GM23248 (cell line): ENCODE measurements at regions not wholly inside any gene's neighbourhood (a gene's known extent, or its start where the extent isn't known, plus 50 kb on each side); places are given as distances from the start of the nearest gene placed in this dataset.

Experiments used
- DNase-seq: peaks from one replicate; pipeline ENCODE4 v3.0.0-alpha.2; 2015
- H2AFZ ChIP-seq: fragments of 200-600 bp; sonication (generic); 2 replicates; pipeline ENCODE4 v1.6.1; 2016; ENCODE audit warnings: antibody characterized with exemption
- H3F3A ChIP-seq: fragments of 200-600 bp; sonication (generic); 2 replicates; pipeline ENCODE4 v1.6.1; 2016; ENCODE audit warnings: mild to moderate bottlenecking, antibody characterized with exemption, mixed run types; ENCODE audit not compliant: insufficient read depth
- H3K27ac ChIP-seq: fragments of 200-600 bp; sonication (generic); 2 replicates; pipeline ENCODE4 v1.5.1; 2016; ENCODE audit warnings: mild to moderate bottlenecking
- H3K27me3 ChIP-seq: fragments of 200-600 bp; sonication (generic); replicated peaks from 2 replicates; pipeline ENCODE4 v1.6.1; 2016; ENCODE audit warnings: mild to moderate bottlenecking; ENCODE audit not compliant: insufficient read depth
- H3K36me3 ChIP-seq: fragments of 200-600 bp; sonication (generic); 2 replicates; pipeline ENCODE4 v1.6.1; 2016; ENCODE audit warnings: low read depth, mild to moderate bottlenecking
- H3K4me1 ChIP-seq: fragments of 200-600 bp; sonication (generic); 2 replicates; pipeline ENCODE4 v1.6.1; 2016; ENCODE audit warnings: mild to moderate bottlenecking; ENCODE audit not compliant: insufficient read depth
- H3K4me2 ChIP-seq: fragments of 200-600 bp; sonication (generic); one replicate; pipeline ENCODE4 v1.6.1; 2016; ENCODE audit warnings: mild to moderate bottlenecking; ENCODE audit not compliant: unreplicated experiment
- H3K4me3 ChIP-seq: fragments of 200-600 bp; sonication (generic); 2 replicates; pipeline ENCODE4 v1.5.1; 2016; ENCODE audit warnings: mild to moderate bottlenecking
- H3K79me2 ChIP-seq: fragments of 200-600 bp; sonication (generic); 2 replicates; pipeline ENCODE4 v1.6.1; 2016; ENCODE audit warnings: mild to moderate bottlenecking; ENCODE audit not compliant: insufficient read depth
- H3K9ac ChIP-seq: fragments of 200-600 bp; sonication (generic); 2 replicates; pipeline ENCODE4 v1.6.1; 2016; ENCODE audit warnings: mild to moderate bottlenecking
- H3K9me2 ChIP-seq: fragments of 200-600 bp; sonication (generic); 2 replicates; pipeline ENCODE4 v1.6.1; 2016; ENCODE audit warnings: mixed run types, mild to moderate bottlenecking, moderate library complexity; ENCODE audit not compliant: insufficient read depth
- H3K9me3 ChIP-seq: fragments of 200-600 bp; sonication (generic); one replicate; pipeline ENCODE4 v1.6.1; 2017; ENCODE audit warnings: low read depth
- H4K20me1 ChIP-seq: fragments of 200-600 bp; sonication (generic); 2 replicates; pipeline ENCODE4 v1.6.0; 2016; ENCODE audit not compliant: insufficient read depth
- EZH2 ChIP-seq: fragments of 200-600 bp; sonication (generic); IDR thresholded peaks from 2 replicates; pipeline ENCODE4 v1.6.1; 2018; ENCODE audit warnings: antibody characterized with exemption, mild to moderate bottlenecking; ENCODE audit not compliant: insufficient read depth, poor library complexity, severe bottlenecking
- EZH2phosphoT487 ChIP-seq: fragments of 200-600 bp; sonication (generic); IDR thresholded peaks from 2 replicates; pipeline ENCODE4 v1.6.1; 2018; ENCODE audit warnings: antibody characterized with exemption, moderate library complexity, mild to moderate bottlenecking, low read depth; ENCODE audit not compliant: insufficient read depth
- WGBS, 2 experiments: methylation state at CpG; one replicate each; pipeline ENCODE4 v1.1.6; 2015 to 2017; ENCODE audit warnings: low lambda C conversion rate in 2 of 2, low coverage in 1 of 2; ENCODE audit errors: missing lambda C conversion rate in 2 of 2; 5-methylcytosine and 5-hydroxymethylcytosine counted together
- in situ Hi-C: fragments of 300-500 bp; cut with MboI; formaldehyde crosslinking; loops from 2 replicates; pipeline ENCODE4 v1.15.0; 2020

- H3K4me3 ChIP-seq = no peak overlapping the region
- H3K27me3 ChIP-seq = no peaks in the 10 kb centered on the region
- no peak overlapping the region for H3K27ac ChIP-seq
- H2AFZ ChIP-seq = no peak overlapping the region
- H3K79me2 ChIP-seq = no peaks in the 10 kb centered on the region
- no peak overlapping the region for H3K4me2 ChIP-seq
- in situ Hi-C loops = no loop called here
- no peaks in the 10 kb centered on the region for H3F3A ChIP-seq
- H3K9me2 ChIP-seq = no peaks in the 10 kb centered on the region
- no peaks in the 10 kb centered on the region for H3K9me3 ChIP-seq
- no peak for DNase-seq
- no peaks in the 10 kb centered on the region for H4K20me1 ChIP-seq
- TF ChIP-seq EZH2 (no peak), EZH2phosphoT487 (no peak)
- H3K36me3 ChIP-seq = no peaks in the 10 kb centered on the region
- H3K9ac ChIP-seq = no peak overlapping the region
- 18 to 19% methylated on average over 3 of the region's 3 CpGs for WGBS, 2 experiments
- no peaks in the 10 kb centered on the region for H3K4me1 ChIP-seq
Measured at GRCh38 chr7:49125246-49125645, 200.9 kb downstream of the CDC14C start.

GRCh38 chr7:49127359-49127913 lies 203.1 kb downstream of the CDC14C start:
- H3F3A ChIP-seq = no peaks in the 10 kb centered on the region
- H3K9me3 ChIP-seq = no peaks in the 10 kb centered on the region
- no peaks in the 10 kb centered on the region for H3K4me1 ChIP-seq
- no peak for TF ChIP-seq EZH2
- TF ChIP-seq EZH2phosphoT487 = no peak
- DNase-seq = no peak
- H3K9me2 ChIP-seq = no peaks in the 10 kb centered on the region
- H3K79me2 ChIP-seq = no peaks in the 10 kb centered on the region
- H3K4me2 ChIP-seq = no peak overlapping the region
- 1 to 3% methylated on average over 5 of the region's 5 CpGs for WGBS, 2 experiments
- no peak overlapping the region for H2AFZ ChIP-seq
- H3K27ac ChIP-seq = no peak overlapping the region
- in situ Hi-C loops = no loop called here
- no peaks in the 10 kb centered on the region for H4K20me1 ChIP-seq
- H3K9ac ChIP-seq = no peak overlapping the region
- H3K4me3 ChIP-seq = no peak overlapping the region
- H3K36me3 ChIP-seq = no peaks in the 10 kb centered on the region
- H3K27me3 ChIP-seq = no peaks in the 10 kb centered on the region

- WGBS, 2 experiments = 14 to 17% methylated on average over 1 of the region's 1 CpG
- Histone ChIP-seq H3K27ac (no peak overlapping the region), H3K4me1 (no peaks in the 10 kb centered on the region), H3K9me3 (no peaks in the 10 kb centered on the region), H2AFZ (no peak overlapping the region), H3K36me3 (no peaks in the 10 kb centered on the region), H3K4me3 (no peak overlapping the region), H3K4me2 (no peak overlapping the region), H3K79me2 (no peaks in the 10 kb centered on the region), H3K27me3 (no peaks in the 10 kb centered on the region), H3K9ac (no peak overlapping the region), H4K20me1 (no peaks in the 10 kb centered on the region), H3K9me2 (no peaks in the 10 kb centered on the region), H3F3A (no peaks in the 10 kb centered on the region)
- TF ChIP-seq EZH2phosphoT487 = no peak
- no peak for TF ChIP-seq EZH2
- no peak for DNase-seq
- in situ Hi-C loops = no loop called here
Measured at GRCh38 chr7:49137978-49138377, 213.6 kb downstream of the CDC14C start.

- WGBS, 2 experiments = 3 to 6% methylated on average over 3 of the region's 3 CpGs
- DNase-seq = no peak
- TF ChIP-seq EZH2 (no peak), EZH2phosphoT487 (no peak)
Measured at GRCh38 chr7:49150486-49150885, 226.1 kb downstream of the CDC14C start.

GRCh38 chr7:49151146-49151545 lies 226.8 kb downstream of the CDC14C start:
- H3K9me2 ChIP-seq = no peaks in the 10 kb centered on the region
- H3K9ac ChIP-seq = no peak overlapping the region
- no peak for TF ChIP-seq EZH2
- no peak for TF ChIP-seq EZH2phosphoT487
- no peaks in the 10 kb centered on the region for H3K4me1 ChIP-seq
- no peaks in the 10 kb centered on the region for H4K20me1 ChIP-seq
- H3K27me3 ChIP-seq = no peaks in the 10 kb centered on the region
- no peak overlapping the region for H2AFZ ChIP-seq
- no peak overlapping the region for H3K4me3 ChIP-seq
- in situ Hi-C loops = no loop called here
- no peak for DNase-seq
- H3K79me2 ChIP-seq = no peaks in the 10 kb centered on the region
- no peak overlapping the region for H3K4me2 ChIP-seq
- H3K27ac ChIP-seq = no peak overlapping the region
- WGBS, 2 experiments = 4 to 13% methylated on average over 3 of the region's 3 CpGs
- no peaks in the 10 kb centered on the region for H3K36me3 ChIP-seq
- H3K9me3 ChIP-seq = no peaks in the 10 kb centered on the region
- H3F3A ChIP-seq = no peaks in the 10 kb centered on the region

More at GRCh38 chr7:49150486-49150885, 226.1 kb downstream of the CDC14C start:
- in situ Hi-C loops = no loop called here
- H2AFZ ChIP-seq = no peak overlapping the region
- H3K79me2 ChIP-seq = no peaks in the 10 kb centered on the region
- no peak overlapping the region for H3K4me3 ChIP-seq
- H3K27me3 ChIP-seq = no peaks in the 10 kb centered on the region
- H3K36me3 ChIP-seq = no peaks in the 10 kb centered on the region
- no peaks in the 10 kb centered on the region for H3K4me1 ChIP-seq
- H3F3A ChIP-seq = no peaks in the 10 kb centered on the region
- no peak overlapping the region for H3K9ac ChIP-seq
- H3K27ac ChIP-seq = no peak overlapping the region
- no peaks in the 10 kb centered on the region for H3K9me2 ChIP-seq
- no peaks in the 10 kb centered on the region for H3K9me3 ChIP-seq
- no peak overlapping the region for H3K4me2 ChIP-seq
- H4K20me1 ChIP-seq = no peaks in the 10 kb centered on the region
